ENCODE measurements at regions not wholly inside any gene's neighbourhood (a gene's known extent, or its start where the extent isn't known, plus 50 kb on each side); places are given as distances from the start of the nearest gene placed in this dataset.

GRCh38 chr19:29410601-29411000 lies 115.2 kb upstream of the VSTM2B start:
- TF ChIP-seq POLR2A (IDR thresholded peaks at IDR 0.05; ENCODE audit: low read length): no peak
- no peak for TF ChIP-seq ZFP36 (IDR thresholded peaks at IDR 0.05; ENCODE audit: borderline replicate concordance, partially characterized antibody)
- no peak for TF ChIP-seq TP53 (CRISPR knock-in tag; IDR thresholded peaks at IDR 0.05)
- no peak for TF ChIP-seq EHF (CRISPR knock-in tag; IDR thresholded peaks at IDR 0.05)

Measured in A549 (cell line).